HG03571 (cell line): ENCODE measurements at regions not wholly inside any gene's neighbourhood (a gene's known extent, or its start where the extent isn't known, plus 50 kb on each side); places are given as distances from the start of the nearest gene placed in this dataset.
"Not testable (repeated sequence)": the region's sequence is repeated elsewhere in the genome, so short reads cannot be mapped to it uniquely, and the experiment has no call there.

Experiments used
- ATAC-seq: cut with Tn5 transposase; IDR thresholded peaks from one replicate; pipeline ENCODE4 v1.9.1; 2021; ENCODE audit not compliant: unreplicated experiment

- no peak for ATAC-seq
Measured at GRCh38 chr3:40745381-40746106, 220.8 kb downstream of the ZNF621 start.

- no peak for ATAC-seq
Measured at GRCh38 chr3:40751666-40752065, 226.9 kb downstream of the ZNF621 start.

- no peak for ATAC-seq
Measured at GRCh38 chr3:40752492-40752891, 227.7 kb downstream of the ZNF621 start.

- ATAC-seq, result no peak
Measured at GRCh38 chr3:40753291-40753770, 228.6 kb downstream of the ZNF621 start.

GRCh38 chr3:40753951-40754350 is 229.2 kb downstream of the ZNF621 start:
- no peak for ATAC-seq

GRCh38 chr3:40754994-40755393 is 230.2 kb downstream of the ZNF621 start:
- no peak for ATAC-seq

- ATAC-seq, result no peak
Measured at GRCh38 chr3:40756500-40756899, 231.7 kb downstream of the ZNF621 start.

DNA sequence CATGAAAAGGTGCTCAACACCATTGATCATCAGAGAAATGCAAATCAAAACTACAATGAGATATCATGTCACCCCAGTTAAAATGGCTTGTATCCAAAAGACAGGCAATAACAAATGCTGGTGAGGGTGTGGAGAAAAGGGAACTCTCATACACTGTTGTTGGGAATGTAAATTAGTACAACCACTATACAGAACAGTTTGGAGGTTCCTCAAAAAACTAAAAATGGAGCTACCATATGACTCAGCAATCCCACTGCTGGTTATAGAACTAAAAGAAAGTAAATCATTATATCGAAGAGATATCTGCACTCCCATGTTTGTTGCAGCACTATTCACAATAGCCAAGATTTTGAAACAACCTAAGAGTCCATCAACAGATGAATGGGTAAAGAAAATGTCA is 238.0 kb downstream of the ZNF621 start:
- not testable (repeated sequence) for ATAC-seq

DNA sequence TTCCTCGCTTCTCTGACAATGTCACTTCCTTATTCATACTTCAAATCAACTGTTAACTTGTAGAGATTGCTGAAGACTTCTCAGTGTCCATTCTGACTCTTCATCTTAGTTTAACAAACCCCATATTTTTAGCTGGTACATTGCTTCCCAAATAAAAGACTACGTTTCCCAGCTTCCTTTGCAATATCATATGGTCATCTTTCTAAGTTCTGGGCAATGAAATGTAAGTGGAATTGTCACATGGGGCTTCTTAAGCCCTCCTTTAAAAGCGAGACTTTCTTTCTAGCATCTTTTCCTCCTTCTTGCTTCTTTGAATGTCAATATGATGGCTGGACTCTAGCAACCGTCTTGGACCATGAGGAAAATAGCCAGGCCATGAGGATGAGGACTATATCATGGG is 239.0 kb downstream of the ZNF621 start:
- no peak for ATAC-seq

DNA sequence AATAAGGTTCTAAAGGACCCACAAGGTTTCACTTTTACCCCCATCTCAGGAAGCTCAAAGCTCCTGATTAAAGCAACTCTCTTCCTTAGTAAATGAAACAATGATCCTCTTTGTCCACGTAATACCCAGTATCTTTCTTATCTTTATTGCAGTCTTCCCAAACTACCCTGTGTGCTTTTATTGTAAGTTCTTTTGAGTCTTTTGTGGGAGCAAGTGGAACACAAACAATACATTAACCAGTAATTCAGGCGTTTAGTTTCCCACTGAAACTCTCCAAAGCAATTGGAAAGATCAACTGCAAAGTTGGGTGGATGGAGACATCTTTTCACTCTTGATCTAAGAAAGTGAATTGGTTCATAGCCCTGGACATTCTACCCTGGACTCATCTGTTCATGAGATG is 240.0 kb downstream of the ZNF621 start:
- ATAC-seq, result no peak

DNA sequence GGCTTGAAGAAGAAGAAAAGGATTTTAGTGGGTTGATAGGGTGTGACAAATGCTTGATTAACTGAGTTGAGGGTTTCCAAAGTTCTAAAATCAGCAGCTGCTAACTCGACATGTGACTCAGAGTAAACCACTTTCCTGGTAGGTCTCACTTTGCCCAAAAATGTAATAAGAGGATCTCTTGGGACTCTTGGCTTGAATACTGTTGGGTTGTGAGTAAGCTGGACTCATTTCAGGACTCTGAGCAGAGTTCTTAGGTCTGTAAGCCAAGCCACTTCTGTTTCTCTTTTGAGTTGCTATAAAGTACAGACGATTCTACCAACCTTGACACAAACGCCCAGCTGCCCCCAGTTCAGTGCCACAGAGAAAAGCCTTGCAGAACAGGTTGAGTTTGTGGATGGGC is 241.1 kb downstream of the ZNF621 start:
- no peak for ATAC-seq

- no peak for ATAC-seq
Measured at GRCh38 chr3:40766396-40766795, 241.6 kb downstream of the ZNF621 start.

DNA sequence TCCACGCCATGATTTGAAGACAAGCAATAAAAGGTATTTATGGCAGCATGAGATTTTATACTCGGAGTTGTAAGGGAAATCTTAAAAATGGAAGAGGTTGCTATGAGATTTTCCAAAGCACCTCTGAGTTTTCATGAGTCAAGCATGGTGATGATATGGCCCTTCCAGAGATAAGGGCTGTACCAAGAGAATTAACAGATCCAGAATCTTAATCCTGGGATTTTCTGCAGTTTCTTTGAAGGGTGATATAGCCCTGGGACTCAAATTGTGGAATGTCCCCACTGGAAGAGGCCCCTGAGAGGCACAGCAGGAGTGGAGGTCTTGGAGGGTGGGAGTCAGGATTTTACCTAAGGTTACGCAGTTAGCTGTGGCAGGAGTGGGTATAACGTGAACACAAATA is 243.3 kb downstream of the ZNF621 start:
- no peak for ATAC-seq

DNA sequence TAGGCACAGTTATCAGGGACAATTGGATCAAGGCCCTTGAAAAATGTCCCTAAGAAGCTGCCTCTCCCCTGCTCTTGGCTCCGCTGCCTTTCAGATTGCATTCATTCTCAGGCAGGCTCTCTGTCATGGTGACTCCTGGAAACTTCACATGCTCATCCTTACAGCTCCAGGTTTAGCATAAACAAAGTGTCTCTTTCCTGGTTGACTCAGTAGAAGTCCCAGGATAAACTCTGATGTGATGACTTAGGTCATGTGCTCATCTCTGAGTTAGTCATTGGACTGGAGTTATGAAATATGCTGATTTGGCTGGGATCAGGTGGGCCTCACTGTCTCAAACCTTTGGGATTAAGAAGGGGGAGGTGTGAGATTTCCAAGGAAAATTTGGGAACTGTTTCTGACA is 243.8 kb downstream of the ZNF621 start:
- ATAC-seq, result no peak

GRCh38 chr3:40770061-40770460 is 245.3 kb downstream of the ZNF621 start:
- no peak for ATAC-seq

DNA sequence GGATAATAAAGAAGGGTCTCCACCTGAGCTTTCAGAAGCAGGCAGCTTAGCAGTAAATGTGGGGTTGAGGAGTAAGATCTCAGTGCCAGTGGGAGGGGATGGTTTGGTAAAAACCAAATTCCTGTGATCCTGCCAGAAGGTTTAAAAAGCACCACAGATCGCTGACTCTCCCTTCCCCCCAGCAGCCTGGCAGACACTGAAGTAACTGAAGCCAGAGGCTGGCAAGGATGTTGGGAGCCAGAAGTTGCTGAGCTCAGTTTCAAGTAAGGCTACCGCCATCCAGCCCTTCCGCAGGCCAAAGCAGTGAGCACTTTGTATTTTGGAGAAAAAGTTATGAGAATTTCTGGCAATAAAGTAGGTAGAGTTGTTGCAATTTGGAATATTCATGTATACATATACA is 246.4 kb downstream of the ZNF621 start:
- ATAC-seq, result no peak

DNA sequence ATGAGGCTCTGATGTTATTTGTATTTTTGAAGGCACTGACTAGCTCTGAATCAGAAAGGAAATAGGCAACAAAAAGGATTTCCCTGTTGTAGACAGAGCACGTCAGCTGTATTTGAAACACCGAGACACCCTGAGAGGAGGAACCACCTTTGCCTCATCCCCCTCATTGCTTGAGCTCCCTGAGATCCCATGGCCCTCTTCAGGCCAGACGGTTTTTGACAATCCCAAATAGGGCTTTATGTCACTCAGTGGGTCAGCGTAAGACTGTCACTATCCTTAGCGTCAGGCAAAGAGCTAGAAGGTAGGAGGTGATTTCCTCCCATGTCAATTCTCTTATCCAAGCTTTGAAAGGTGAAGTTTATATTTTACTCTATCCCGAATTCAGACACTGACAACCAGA is 254.3 kb downstream of the ZNF621 start:
- no peak for ATAC-seq

DNA sequence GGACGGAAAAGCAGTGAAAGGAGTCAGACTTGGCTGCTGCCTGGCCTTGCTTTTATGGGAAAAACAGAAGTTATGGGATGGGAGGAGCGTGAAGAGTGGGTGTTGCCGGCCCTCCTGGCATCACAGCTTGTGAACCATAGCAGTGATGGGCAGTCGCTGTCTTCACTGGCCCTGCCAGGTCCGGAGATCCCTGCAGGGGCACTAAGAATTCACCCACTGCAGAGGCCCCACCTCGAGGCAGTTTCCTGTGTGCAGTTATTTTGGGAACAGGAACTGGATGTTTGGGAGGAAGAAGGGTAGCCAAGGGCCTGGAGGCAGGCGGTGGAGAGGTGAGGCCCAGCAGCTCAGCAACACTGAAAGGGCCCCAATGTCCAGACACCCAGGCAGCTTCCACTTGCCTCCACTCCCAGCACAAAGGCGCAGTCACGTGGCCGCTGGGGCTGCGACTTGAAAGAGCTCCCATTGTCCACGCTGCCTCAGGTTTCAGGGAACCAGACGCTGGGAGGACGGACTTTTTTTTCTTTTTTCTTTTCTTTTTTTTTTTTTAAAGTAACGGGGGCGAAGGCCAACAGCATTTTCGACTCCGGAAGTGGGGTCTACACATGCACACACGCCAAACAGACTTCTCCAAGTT is 255.6 kb downstream of the ZNF621 start:
- ATAC-seq, result no peak

DNA sequence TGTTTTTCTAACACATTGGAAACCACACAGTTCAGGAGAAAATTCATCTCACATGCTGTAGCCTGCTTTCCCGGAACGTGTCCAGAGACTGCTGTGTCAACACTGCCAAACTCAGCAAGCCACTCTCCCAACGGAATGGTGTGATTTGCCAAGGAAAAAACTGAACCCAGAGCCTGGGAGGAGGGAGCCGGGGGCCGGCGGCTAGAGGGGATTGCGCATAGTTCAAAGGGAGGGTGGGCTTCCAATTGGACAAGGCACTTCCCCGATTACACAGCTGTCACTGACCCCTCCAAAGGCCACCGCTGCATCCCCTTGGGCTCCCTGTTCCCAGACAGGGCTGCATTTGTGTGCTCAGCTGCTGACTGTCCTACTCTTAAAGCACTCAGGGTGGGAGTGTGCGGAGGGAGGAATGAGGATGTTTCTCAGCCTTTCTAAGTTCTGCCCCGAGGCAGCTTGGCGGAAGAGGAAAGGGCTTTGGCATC is 256.2 kb downstream of the ZNF621 start:
- no peak for ATAC-seq

DNA sequence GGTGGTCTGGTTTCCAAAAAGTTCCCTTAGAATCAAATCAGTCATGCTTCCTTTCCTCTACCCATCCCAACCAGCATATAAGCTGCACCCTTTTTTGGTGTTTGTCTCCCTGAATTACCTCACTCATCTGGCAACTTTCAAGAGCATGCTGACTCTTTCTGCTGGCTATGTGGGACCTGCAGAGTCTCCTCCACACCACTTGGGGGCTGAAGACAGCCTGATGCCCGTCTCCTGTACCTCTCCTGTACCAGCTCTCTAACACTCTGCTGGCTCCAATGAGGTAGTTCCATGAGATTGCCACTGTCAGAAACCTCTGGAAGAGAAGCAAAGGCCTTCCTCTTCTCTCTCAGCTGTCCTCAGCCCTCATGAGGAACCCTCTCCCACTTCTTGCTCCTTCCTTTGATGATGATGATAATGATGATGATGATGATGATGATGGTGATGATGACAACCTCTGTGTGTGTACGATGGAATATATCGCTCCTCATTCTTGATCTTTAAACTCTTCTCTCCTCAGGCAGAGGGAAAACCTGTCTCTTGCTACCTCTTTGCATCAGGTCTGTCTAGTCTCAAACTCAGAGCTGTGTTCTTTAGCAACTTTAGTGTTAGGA is 257.5 kb downstream of the ZNF621 start:
- ATAC-seq, result no peak

DNA sequence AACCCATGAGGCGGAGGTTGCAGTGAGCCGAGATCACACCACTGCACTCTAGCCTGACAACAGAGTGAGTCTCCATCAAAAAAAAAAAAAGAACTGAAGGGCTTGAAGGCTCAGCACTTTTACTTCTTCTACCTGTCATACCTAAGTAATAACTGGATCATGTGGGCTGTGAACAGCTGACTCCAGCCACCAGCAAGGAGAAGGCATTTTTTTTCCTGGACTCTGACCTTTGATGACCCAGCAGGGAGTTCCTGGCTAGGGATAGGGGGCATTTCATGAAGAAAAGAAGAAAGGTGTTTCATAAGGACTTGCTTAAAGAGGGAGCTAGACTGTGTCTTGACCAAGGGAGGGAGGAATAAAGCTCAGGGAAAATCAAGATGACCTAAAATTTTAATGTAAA is 266.0 kb downstream of the ZNF621 start:
- ATAC-seq, result no peak

- ATAC-seq, result no peak
Measured at GRCh38 chr3:40793730-40794129, 269.0 kb downstream of the ZNF621 start.
